ENCODE measurements at regions not wholly inside any gene's neighbourhood (a gene's known extent, or its start where the extent isn't known, plus 50 kb on each side); places are given as distances from the start of the nearest gene placed in this dataset.

DNA sequence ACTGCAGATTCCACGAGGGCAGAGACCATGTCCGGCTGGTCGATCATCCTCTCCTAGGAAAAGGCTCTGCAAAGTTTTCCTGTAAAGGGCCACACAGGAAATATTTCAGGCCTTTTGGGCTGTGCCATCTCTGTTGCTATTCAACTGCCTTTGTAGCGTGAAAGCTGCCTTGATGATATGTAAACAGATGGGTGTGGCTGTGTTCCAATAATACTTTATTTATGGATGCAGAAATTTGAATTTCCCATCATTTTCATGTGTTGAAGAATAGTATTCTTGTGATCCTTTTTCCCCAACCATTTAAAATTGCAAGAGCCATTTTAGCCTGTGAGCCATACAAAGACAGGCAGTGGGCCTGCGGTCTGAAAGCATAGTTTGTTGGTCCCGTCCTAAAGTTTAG lies 950.7 kb upstream of the RBFOX1 start:
- H4K8ac ChIP-seq (ENCODE audit: low read depth, low read length): no peak overlapping the region

DNA sequence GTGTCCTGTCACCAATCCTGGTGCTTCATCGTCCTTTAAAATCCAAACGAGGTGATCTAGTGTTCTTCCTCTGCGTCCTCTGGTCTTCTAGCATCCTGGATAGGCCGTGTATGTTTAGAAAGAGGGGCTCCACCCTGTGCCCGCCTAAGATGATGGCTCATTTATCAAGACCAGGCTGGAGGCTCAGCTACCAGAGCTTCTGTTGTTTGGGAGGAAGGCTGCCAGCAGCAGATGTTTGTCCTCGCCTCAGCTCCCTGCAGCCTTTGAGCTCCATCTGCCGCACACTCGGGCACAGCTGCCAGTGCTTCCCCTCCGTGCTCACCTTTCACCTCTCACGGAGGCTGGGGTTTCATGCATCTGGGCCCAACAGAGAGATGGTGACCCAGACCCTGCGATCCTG lies 954.7 kb upstream of the RBFOX1 start:
- H3K9me3 ChIP-seq (ENCODE audit: insufficient read depth, low read depth, low read length): peaks cover 2% of the 10 kb centered on the region
- no peak overlapping the region for H3K18ac ChIP-seq (ENCODE audit: low read length)
- no peak overlapping the region for H3K4me3 ChIP-seq (ENCODE audit: low read depth, low read length)
- H3K23ac ChIP-seq (ENCODE audit: low read length): no peak overlapping the region
- H2AFZ ChIP-seq (ENCODE audit: insufficient read depth, low read length, poor library complexity): no peak overlapping the region
- no CpG with 5 or more reads among the region's 11 CpGs for WGBS (ENCODE audit: extremely low coverage, insufficient coverage, insufficient read length)
- no peak overlapping the region for H2BK5ac ChIP-seq (ENCODE audit: low read depth, low read length, poor library complexity)
- H4K8ac ChIP-seq (ENCODE audit: low read depth, low read length): no peak overlapping the region
- H3K79me1 ChIP-seq (ENCODE audit: low read length): no peaks in the 10 kb centered on the region
- no peak overlapping the region for H3K9ac ChIP-seq (ENCODE audit: low read length)
- no peak overlapping the region for H3K14ac ChIP-seq (ENCODE audit: low read length)
- no peak overlapping the region for H3K4ac ChIP-seq (ENCODE audit: low read depth, low read length)
- H3K4me1 ChIP-seq (ENCODE audit: control insufficient read depth in 1 of 2, insufficient read depth in 2 of 2, low read length in 2 of 2): no peaks in the 10 kb centered on the region
- no peak overlapping the region for H3K27ac ChIP-seq (ENCODE audit: low read depth, low read length)
- H2AK5ac ChIP-seq (ENCODE audit: low read length): no peak overlapping the region
- H3K27me3 ChIP-seq (ENCODE audit: insufficient read depth, low read length): no peaks in the 10 kb centered on the region
- no peak for DNase-seq
- no peaks in the 10 kb centered on the region for H3K79me2 ChIP-seq (ENCODE audit: control insufficient read depth, insufficient read depth, low read length, poor library complexity)
- H4K91ac ChIP-seq (ENCODE audit: low read depth, low read length): no peak overlapping the region
- no peak overlapping the region for H2BK120ac ChIP-seq (ENCODE audit: insufficient read depth, low read length, poor library complexity)
- no peaks in the 10 kb centered on the region for H3K36me3 ChIP-seq (ENCODE audit: control insufficient read depth in 1 of 2, insufficient read depth in 2 of 2, low read length in 2 of 2)
- H2BK12ac ChIP-seq (ENCODE audit: low read length): no peak overlapping the region
- H3K4me2 ChIP-seq (ENCODE audit: low read length): no peak overlapping the region
- no peak overlapping the region for H4K12ac ChIP-seq (ENCODE audit: low read depth, low read length)

More for the DNA sequence above, 950.7 kb upstream of the RBFOX1 start:
- Histone ChIP-seq H4K91ac (ENCODE audit: low read depth, low read length) (no peak overlapping the region), H3K14ac (ENCODE audit: low read length) (no peak overlapping the region), H3K9me3 (ENCODE audit: insufficient read depth, low read depth, low read length) (no peaks in the 10 kb centered on the region), H2AK5ac (ENCODE audit: low read length) (no peak overlapping the region), H3K4me2 (ENCODE audit: low read length) (no peak overlapping the region), H3K27ac (ENCODE audit: low read depth, low read length) (no peak overlapping the region), H3K4me1 (ENCODE audit: control insufficient read depth in 1 of 2, insufficient read depth in 2 of 2, low read length in 2 of 2) (no peaks in the 10 kb centered on the region), H3K4ac (ENCODE audit: low read depth, low read length) (no peak overlapping the region), H4K12ac (ENCODE audit: low read depth, low read length) (no peak overlapping the region), H3K4me3 (ENCODE audit: low read depth, low read length) (no peak overlapping the region), H2BK5ac (ENCODE audit: low read depth, low read length, poor library complexity) (no peak overlapping the region), H3K18ac (ENCODE audit: low read length) (no peak overlapping the region), H3K23ac (ENCODE audit: low read length) (no peak overlapping the region), H3K36me3 (ENCODE audit: control insufficient read depth in 1 of 2, insufficient read depth in 2 of 2, low read length in 2 of 2) (no peaks in the 10 kb centered on the region), H3K79me1 (ENCODE audit: low read length) (no peaks in the 10 kb centered on the region), H2AFZ (ENCODE audit: insufficient read depth, low read length, poor library complexity) (no peak overlapping the region), H3K79me2 (ENCODE audit: control insufficient read depth, insufficient read depth, low read length, poor library complexity) (no peaks in the 10 kb centered on the region), H2BK120ac (ENCODE audit: insufficient read depth, low read length, poor library complexity) (no peak overlapping the region), H3K9ac (ENCODE audit: low read length) (no peak overlapping the region), H2BK12ac (ENCODE audit: low read length) (no peak overlapping the region), H3K27me3 (ENCODE audit: insufficient read depth, low read length) (no peaks in the 10 kb centered on the region)
- no peak for DNase-seq
- no CpG with 5 or more reads among the region's 6 CpGs for WGBS (ENCODE audit: extremely low coverage, insufficient coverage, insufficient read length)

DNA sequence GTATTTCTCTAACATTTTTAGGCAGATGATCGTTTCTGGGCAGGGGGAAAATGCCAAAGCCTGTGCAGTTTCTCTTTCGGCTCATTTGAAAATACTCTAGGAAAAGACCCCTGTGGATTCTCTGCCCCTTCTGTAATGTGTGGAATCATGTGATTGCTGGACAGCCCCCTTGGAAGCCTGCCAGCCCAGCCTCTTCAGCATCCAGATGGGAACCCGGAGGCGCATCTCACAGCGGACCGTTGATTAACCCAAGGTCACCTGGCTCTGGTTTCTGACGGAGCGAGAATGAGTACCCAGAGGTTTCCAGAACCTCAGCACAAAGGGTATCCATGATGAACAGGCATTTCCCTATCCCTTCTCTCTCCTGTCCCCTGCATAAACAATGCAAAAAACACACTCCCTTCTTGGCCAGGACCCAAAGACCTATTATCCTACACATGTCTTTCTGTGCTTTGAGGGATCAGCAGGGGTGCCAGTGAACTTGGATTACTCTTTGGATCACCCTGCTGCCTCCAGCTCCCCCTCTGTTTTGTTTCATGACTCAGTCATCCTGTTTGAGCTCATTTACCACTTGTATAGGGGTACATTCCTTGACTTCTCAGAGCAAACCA lies 957.1 kb upstream of the RBFOX1 start:
- Histone ChIP-seq H3K36me3 (ENCODE audit: control insufficient read depth in 1 of 2, insufficient read depth in 2 of 2, low read length in 2 of 2) (no peaks in the 10 kb centered on the region), H3K4me3 (ENCODE audit: low read depth, low read length) (no peak overlapping the region), H2BK120ac (ENCODE audit: insufficient read depth, low read length, poor library complexity) (no peak overlapping the region), H4K8ac (ENCODE audit: low read depth, low read length) (no peak overlapping the region), H2AFZ (ENCODE audit: insufficient read depth, low read length, poor library complexity) (no peak overlapping the region), H4K12ac (ENCODE audit: low read depth, low read length) (no peak overlapping the region), H3K27me3 (ENCODE audit: insufficient read depth, low read length) (no peaks in the 10 kb centered on the region), H2AK5ac (ENCODE audit: low read length) (no peak overlapping the region), H4K91ac (ENCODE audit: low read depth, low read length) (no peak overlapping the region), H3K4me2 (ENCODE audit: low read length) (no peak overlapping the region), H2BK12ac (ENCODE audit: low read length) (no peak overlapping the region), H3K79me2 (ENCODE audit: control insufficient read depth, insufficient read depth, low read length, poor library complexity) (no peaks in the 10 kb centered on the region), H3K23ac (ENCODE audit: low read length) (no peak overlapping the region), H3K9me3 (ENCODE audit: insufficient read depth, low read depth, low read length) (peaks cover 2% of the 10 kb centered on the region), H3K4ac (ENCODE audit: low read depth, low read length) (no peak overlapping the region), H3K9ac (ENCODE audit: low read length) (no peak overlapping the region), H3K27ac (ENCODE audit: low read depth, low read length) (no peak overlapping the region), H3K14ac (ENCODE audit: low read length) (no peak overlapping the region), H2BK5ac (ENCODE audit: low read depth, low read length, poor library complexity) (no peak overlapping the region), H3K4me1 (ENCODE audit: control insufficient read depth in 1 of 2, insufficient read depth in 2 of 2, low read length in 2 of 2) (no peaks in the 10 kb centered on the region), H3K79me1 (ENCODE audit: low read length) (no peaks in the 10 kb centered on the region), H3K18ac (ENCODE audit: low read length) (no peak overlapping the region)
- no CpG with 5 or more reads among the region's 8 CpGs for WGBS (ENCODE audit: extremely low coverage, insufficient coverage, insufficient read length)
- no peak for DNase-seq

DNA sequence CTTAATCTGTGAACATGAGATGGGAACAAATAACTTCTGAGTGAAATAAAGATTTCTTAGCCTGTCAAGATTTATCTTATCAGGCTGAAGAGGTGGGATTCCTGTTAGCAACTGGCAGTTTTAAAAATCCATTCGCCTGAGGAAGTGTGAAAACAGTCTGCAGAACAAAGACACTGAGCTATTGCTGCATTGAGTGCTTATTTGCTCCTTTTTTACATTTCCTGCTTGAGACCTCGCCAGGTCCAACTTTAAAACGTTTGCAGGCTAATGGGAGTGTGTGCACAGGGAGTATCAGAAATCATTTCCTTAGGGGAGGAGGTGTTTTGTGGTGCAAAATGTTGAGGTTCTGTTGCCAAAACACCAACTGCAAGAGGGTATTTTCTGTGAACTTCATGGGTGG lies 957.8 kb upstream of the RBFOX1 start:
- Histone ChIP-seq H2AFZ (ENCODE audit: insufficient read depth, low read length, poor library complexity) (no peak overlapping the region), H3K14ac (ENCODE audit: low read length) (no peak overlapping the region), H4K91ac (ENCODE audit: low read depth, low read length) (no peak overlapping the region), H3K23ac (ENCODE audit: low read length) (no peak overlapping the region), H2BK12ac (ENCODE audit: low read length) (no peak overlapping the region), H3K4ac (ENCODE audit: low read depth, low read length) (no peak overlapping the region), H2BK120ac (ENCODE audit: insufficient read depth, low read length, poor library complexity) (no peak overlapping the region), H3K79me2 (ENCODE audit: control insufficient read depth, insufficient read depth, low read length, poor library complexity) (no peaks in the 10 kb centered on the region), H3K36me3 (ENCODE audit: control insufficient read depth in 1 of 2, insufficient read depth in 2 of 2, low read length in 2 of 2) (no peaks in the 10 kb centered on the region), H2BK5ac (ENCODE audit: low read depth, low read length, poor library complexity) (no peak overlapping the region), H3K9ac (ENCODE audit: low read length) (no peak overlapping the region), H3K4me2 (ENCODE audit: low read length) (no peak overlapping the region), H3K27me3 (ENCODE audit: insufficient read depth, low read length) (no peaks in the 10 kb centered on the region), H4K12ac (ENCODE audit: low read depth, low read length) (no peak overlapping the region), H3K4me3 (ENCODE audit: low read depth, low read length) (no peak overlapping the region), H2AK5ac (ENCODE audit: low read length) (no peak overlapping the region), H4K8ac (ENCODE audit: low read depth, low read length) (no peak overlapping the region), H3K9me3 (ENCODE audit: insufficient read depth, low read depth, low read length) (peaks cover 2% of the 10 kb centered on the region), H3K18ac (ENCODE audit: low read length) (no peak overlapping the region), H3K79me1 (ENCODE audit: low read length) (no peaks in the 10 kb centered on the region), H3K27ac (ENCODE audit: low read depth, low read length) (no peak overlapping the region), H3K4me1 (ENCODE audit: control insufficient read depth in 1 of 2, insufficient read depth in 2 of 2, low read length in 2 of 2) (no peaks in the 10 kb centered on the region)
- no CpG with 5 or more reads among the region's 3 CpGs for WGBS (ENCODE audit: extremely low coverage, insufficient coverage, insufficient read length)
- no peak for DNase-seq
